Transverse colon (tissue), 4 donors: ENCODE measurements at regions not wholly inside any gene's neighbourhood (a gene's known extent, or its start where the extent isn't known, plus 50 kb on each side); places are given as distances from the start of the nearest gene placed in this dataset.

Experiments
- DNase-seq: peaks from one replicate; pipeline ENCODE4 v3.0.0-alpha.2; 2019
- H3K27ac ChIP-seq, 4 donors: fragments of 200-600 bp; sonication (generic); 2 replicates each; pipeline ENCODE4 v1.5.1; 2016 to 2018; ENCODE audit warnings: inconsistent platforms in 4 of 4
- H3K27me3 ChIP-seq: fragments of 200-600 bp; sonication (generic); 2 replicates; pipeline ENCODE4 v1.5.1; 2017; ENCODE audit warnings: inconsistent platforms
- H3K36me3 ChIP-seq, 4 donors: fragments of 200-600 bp; sonication (generic); 2 replicates each; pipeline ENCODE4 v1.5.1; 2017 to 2019; ENCODE audit warnings: inconsistent platforms in 4 of 4
- H3K4me1 ChIP-seq, 4 donors: fragments of 200-600 bp; sonication (generic); 2 replicates each; pipeline ENCODE4 v1.5.1; 2017 to 2020; ENCODE audit warnings: inconsistent platforms in 4 of 4
- H3K4me3 ChIP-seq, 4 donors: fragments of 200-600 bp; sonication (generic); 1 replicate in 1 of 4; 2 replicates in 3 of 4; pipeline versions ENCODE4 v1.5.1 to v1.6.1; 2017 to 2019; ENCODE audit warnings: inconsistent platforms in 4 of 4
- H3K9me3 ChIP-seq, 2 donors: fragments of 200-600 bp; sonication (generic); 2 replicates each; pipeline ENCODE4 v1.5.1; 2017 to 2019; ENCODE audit warnings: inconsistent platforms in 2 of 2
- CTCF ChIP-seq, 5 experiments: fragments of 200-600 bp in 3 of 5; fragments of 450-650 bp in 2 of 5; sonication (generic) in 3 of 5; IDR thresholded peaks; 1 replicate in 2 of 5; 2 replicates in 3 of 5; pipeline ENCODE4 v1.5.1; 2016 to 2017; ENCODE audit warnings: antibody characterized with exemption in 5 of 5, inconsistent platforms in 3 of 5, mild to moderate bottlenecking in 2 of 5, moderate library complexity in 1 of 5
- EP300 ChIP-seq: sonication (generic); formaldehyde crosslinking; IDR thresholded peaks from one replicate; pipeline ENCODE4 v1.6.1; 2017; ENCODE audit warnings: antibody characterized with exemption, low read depth
- POLR2A ChIP-seq: fragments of 450-650 bp; IDR thresholded peaks from one replicate; pipeline ENCODE4 v1.6.1; 2016; ENCODE audit warnings: antibody characterized with exemption, mild to moderate bottlenecking, moderate library complexity
- POLR2AphosphoS5 ChIP-seq, 3 donors: sonication (generic); formaldehyde crosslinking; IDR thresholded peaks; one replicate each; pipeline ENCODE4 v1.6.1; 2016; ENCODE audit warnings: antibody characterized with exemption in 3 of 3
- WGBS, 2 donors: methylation state at CpG; one replicate each; pipeline ENCODE4 v1.1.5; 2018; ENCODE audit warnings: low coverage in 1 of 2; 5-methylcytosine and 5-hydroxymethylcytosine counted together
- in situ Hi-C, 4 donors: fragments of 200-750 bp; cut with MboI; loops; one replicate each; pipeline versions ENCODE4 v1.15.0 to v1.15.1; 2017; ENCODE audit warnings: low sequenced_read_pairs in 3 of 4, low pct_ligation_motif_present in 1 of 4, low pct_unique_long_range_greater_than_20kb in 1 of 4
- intact Hi-C: fragments of 100-400 bp; cut with DNase I; formaldehyde crosslinking; loops from one replicate; pipeline ENCODE4 v1.15.1; 2023; ENCODE audit warnings: low total_unique reads

- no peak for TF ChIP-seq POLR2AphosphoS5 (IDR thresholded peaks at IDR 0.05)
- TF ChIP-seq EP300 = no peak
- no peak for TF ChIP-seq POLR2A
- no peak for TF ChIP-seq CTCF (IDR thresholded peaks at IDR 0.05)
- Histone ChIP-seq H3K4me3 (no peak overlapping the region), H3K27me3 (no peaks in the 10 kb centered on the region), H3K36me3 (no peaks in the 10 kb centered on the region), H3K9me3 (no peaks in the 10 kb centered on the region), H3K27ac (no peak overlapping the region), H3K4me1 (no peaks in the 10 kb centered on the region)
- DNase-seq = no peak
- intact Hi-C loops = no loop called here
- WGBS, 2 donors = 15% methylated on average over 2 of the region's 2 CpGs
- in situ Hi-C loops = no loop called here
These were observed 741.7 kb downstream of the PLCL1 start for GRCh38 chr2:198546122-198546521.

GRCh38 chr2:198545411-198545810 is 741.0 kb downstream of the PLCL1 start:
- H3K36me3 ChIP-seq = no peaks in the 10 kb centered on the region
- TF ChIP-seq POLR2A = no peak
- 48 to 59% methylated on average over 2 to 3 of the region's 3 CpGs for WGBS, 2 donors
- H3K9me3 ChIP-seq = no peaks in the 10 kb centered on the region
- intact Hi-C loops (no loop called here), in situ Hi-C loops (no loop called here)
- no peak overlapping the region for H3K27ac ChIP-seq
- no peaks in the 10 kb centered on the region for H3K4me1 ChIP-seq
- DNase-seq = no peak
- H3K4me3 ChIP-seq = no peak overlapping the region
- no peaks in the 10 kb centered on the region for H3K27me3 ChIP-seq

GRCh38 chr2:198544461-198544860 is 740.1 kb downstream of the PLCL1 start:
- intact Hi-C loops (no loop called here), in situ Hi-C loops (no loop called here)
- H3K27me3 ChIP-seq = no peaks in the 10 kb centered on the region
- no peak for DNase-seq
- 68 to 75% methylated on average over 1 of the region's 1 CpG for WGBS, 2 donors
- TF ChIP-seq POLR2A = no peak
- no peak for TF ChIP-seq POLR2AphosphoS5 (IDR thresholded peaks at IDR 0.05)
- TF ChIP-seq EP300 = no peak
- no peak for TF ChIP-seq CTCF (IDR thresholded peaks at IDR 0.05)
- no peaks in the 10 kb centered on the region for H3K9me3 ChIP-seq
- H3K27ac ChIP-seq = no peak overlapping the region
- H3K4me1 ChIP-seq = no peaks in the 10 kb centered on the region
- no peaks in the 10 kb centered on the region for H3K36me3 ChIP-seq
- no peak overlapping the region for H3K4me3 ChIP-seq

GRCh38 chr2:198534756-198535155 is 730.4 kb downstream of the PLCL1 start:
- H3K4me3 ChIP-seq = no peak overlapping the region
- no peak for DNase-seq
- H3K9me3 ChIP-seq = no peaks in the 10 kb centered on the region
- no peak overlapping the region for H3K27ac ChIP-seq
- intact Hi-C loops (no loop called here), in situ Hi-C loops (no loop called here)
- TF ChIP-seq POLR2A (no peak), EP300 (no peak), CTCF (IDR thresholded peaks at IDR 0.05) (no peak), POLR2AphosphoS5 (IDR thresholded peaks at IDR 0.05) (no peak)
- WGBS, 2 donors = 84 to 88% methylated on average over 3 of the region's 3 CpGs
- H3K36me3 ChIP-seq = no peaks in the 10 kb centered on the region
- H3K4me1 ChIP-seq = no peaks in the 10 kb centered on the region
- no peaks in the 10 kb centered on the region for H3K27me3 ChIP-seq

GRCh38 chr2:198525211-198525969 is 721.0 kb downstream of the PLCL1 start:
- intact Hi-C loops = no loop called here
- H3K36me3 ChIP-seq = no peaks in the 10 kb centered on the region
- DNase-seq = no peak
- no peaks in the 10 kb centered on the region for H3K4me1 ChIP-seq
- H3K9me3 ChIP-seq = no peaks in the 10 kb centered on the region
- in situ Hi-C loops = no loop called here
- H3K27me3 ChIP-seq = no peaks in the 10 kb centered on the region
- no peak overlapping the region for H3K27ac ChIP-seq
- WGBS, 2 donors = 76% methylated on average over 5 of the region's 5 CpGs
- TF ChIP-seq CTCF (IDR thresholded peaks at IDR 0.05) (no peak), EP300 (no peak), POLR2AphosphoS5 (IDR thresholded peaks at IDR 0.05) (no peak), POLR2A (no peak)
- H3K4me3 ChIP-seq = no peak overlapping the region
